Activated T-cell treated with anti-CD3 and anti-CD28 coated beads, Interleukin-2, amount 50 U/mL, for 4 hours (primary cell): ENCODE measurements at regions not wholly inside any gene's neighbourhood (a gene's known extent, or its start where the extent isn't known, plus 50 kb on each side); places are given as distances from the start of the nearest gene placed in this dataset.

ENCODE experiments used
- ATAC-seq, 2 donors: fragments of 200-7000 bp; cut with Tn5 transposase; one replicate each; pipeline ENCODE4 v1.10.0; 2021
- DNase-seq: peaks from one replicate; pipeline ENCODE4 v3.0.0-alpha.2; 2020
- H3K27me3 Mint-ChIP-seq: one replicate; pipeline ENCODE4 v1.8.0; 2021; ENCODE audit warnings: low read depth, mixed read lengths
- H3K36me3 Mint-ChIP-seq: one replicate; pipeline ENCODE4 v1.8.0; 2022; ENCODE audit warnings: mixed read lengths; ENCODE audit not compliant: insufficient read depth
- H3K4me1 Mint-ChIP-seq: one replicate; pipeline ENCODE4 v1.8.0; 2021; ENCODE audit warnings: low read depth, mixed read lengths
- H3K4me3 Mint-ChIP-seq: one replicate; pipeline ENCODE4 v1.8.0; 2021; ENCODE audit warnings: mild to moderate bottlenecking, moderate library complexity, mixed read lengths
- H3K9me3 Mint-ChIP-seq: one replicate; pipeline ENCODE4 v1.8.0; 2021; ENCODE audit warnings: mixed read lengths

DNA sequence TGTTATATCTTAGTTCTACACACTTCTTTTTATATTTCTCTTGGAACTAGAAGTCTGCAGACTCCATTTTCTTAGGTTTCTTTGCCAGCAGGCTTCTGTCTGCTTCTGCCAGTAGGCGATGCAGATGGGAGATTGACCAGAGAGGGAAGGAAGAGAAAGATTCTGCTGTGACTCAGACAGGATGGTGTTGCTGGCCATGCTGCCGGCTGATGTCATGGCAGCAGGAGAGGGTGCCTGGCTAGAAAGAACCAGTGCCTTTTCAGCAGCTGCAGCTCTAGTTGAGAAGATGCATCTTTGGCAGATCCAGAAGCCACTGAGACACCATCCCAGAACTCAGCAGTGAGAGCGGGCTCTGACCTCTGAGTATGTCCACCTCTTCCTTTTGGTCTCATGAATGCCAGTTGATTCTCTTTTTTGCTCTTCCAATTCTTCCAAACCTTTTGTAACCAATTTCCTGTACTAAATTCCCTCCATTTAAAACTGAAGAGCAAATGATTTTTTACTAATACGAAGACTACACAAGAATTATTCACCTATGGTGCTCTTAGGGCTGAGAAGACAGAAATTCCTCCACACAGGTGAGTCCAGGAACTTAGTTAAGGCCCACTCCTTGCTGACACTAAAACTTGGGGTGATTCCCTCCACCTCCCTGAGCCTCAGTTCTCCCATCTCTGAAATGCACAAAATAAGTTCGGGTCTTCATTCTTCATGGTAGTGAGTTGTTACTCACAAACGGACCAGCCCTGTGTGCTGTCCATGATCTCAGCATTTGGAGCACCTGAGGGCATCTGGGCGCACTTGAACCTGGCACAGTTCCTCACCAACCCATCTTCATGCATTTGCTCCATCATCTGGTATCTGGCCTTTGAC, 200.7 kb downstream of the MYCN start:
- peaks cover 2% of the 10 kb centered on the region for H3K27me3 Mint-ChIP-seq
- no peaks in the 10 kb centered on the region for H3K4me1 Mint-ChIP-seq
- H3K4me3 Mint-ChIP-seq, result no peak overlapping the region
- no peak for DNase-seq
- no peak for ATAC-seq
- H3K36me3 Mint-ChIP-seq, result no peaks in the 10 kb centered on the region
- H3K9me3 Mint-ChIP-seq, result no peaks in the 10 kb centered on the region

DNA sequence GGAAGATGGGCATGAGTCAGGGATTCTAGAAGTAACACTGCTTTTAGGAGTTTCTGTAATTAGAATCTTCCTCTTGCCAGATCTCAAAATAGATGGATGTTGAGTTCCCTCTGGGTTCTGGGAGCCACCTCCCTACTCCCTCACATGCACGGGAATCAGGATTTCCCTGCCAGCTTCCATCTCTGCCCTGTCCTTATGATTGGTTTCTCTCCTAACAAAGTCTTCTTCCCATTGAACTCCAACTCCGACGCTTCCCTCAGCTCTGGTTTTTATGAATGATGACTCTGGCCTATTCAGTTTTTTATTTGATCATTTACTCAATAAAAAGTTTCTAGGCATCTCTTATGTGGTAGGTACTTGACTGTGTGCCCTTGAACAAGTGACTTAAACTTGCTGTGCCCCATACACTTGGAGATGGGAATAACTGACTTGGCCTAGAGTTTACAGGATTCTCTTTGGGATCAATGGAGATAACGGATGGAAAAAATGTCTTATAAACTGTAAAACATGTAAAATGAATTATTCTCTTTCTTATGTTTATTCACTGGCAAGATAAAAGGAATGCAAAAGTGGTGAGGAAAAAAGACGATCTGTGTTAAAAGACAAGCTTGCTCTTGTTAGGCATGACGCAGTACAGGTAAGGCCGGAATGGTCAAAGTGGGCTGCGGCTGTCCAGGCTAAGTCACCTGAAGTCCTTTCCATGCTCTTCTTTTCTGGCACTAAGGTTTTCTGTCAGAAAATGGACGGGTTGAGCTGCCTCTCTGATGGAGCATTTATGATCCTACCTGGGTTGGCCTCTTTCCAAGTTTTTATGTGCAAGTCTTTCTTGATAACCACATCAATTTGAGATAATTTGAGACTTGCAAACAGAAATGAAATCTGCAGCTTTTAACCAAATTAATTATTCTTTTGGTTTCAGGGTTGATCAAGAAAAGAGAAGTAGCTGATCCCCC, 199.6 kb downstream of the MYCN start:
- ATAC-seq (no peak), DNase-seq (no peak)
- H3K4me1 Mint-ChIP-seq, result no peaks in the 10 kb centered on the region
- H3K4me3 Mint-ChIP-seq, result no peak overlapping the region
- H3K9me3 Mint-ChIP-seq, result no peaks in the 10 kb centered on the region
- H3K36me3 Mint-ChIP-seq, result no peaks in the 10 kb centered on the region
- peaks cover 2% of the 10 kb centered on the region for H3K27me3 Mint-ChIP-seq

DNA sequence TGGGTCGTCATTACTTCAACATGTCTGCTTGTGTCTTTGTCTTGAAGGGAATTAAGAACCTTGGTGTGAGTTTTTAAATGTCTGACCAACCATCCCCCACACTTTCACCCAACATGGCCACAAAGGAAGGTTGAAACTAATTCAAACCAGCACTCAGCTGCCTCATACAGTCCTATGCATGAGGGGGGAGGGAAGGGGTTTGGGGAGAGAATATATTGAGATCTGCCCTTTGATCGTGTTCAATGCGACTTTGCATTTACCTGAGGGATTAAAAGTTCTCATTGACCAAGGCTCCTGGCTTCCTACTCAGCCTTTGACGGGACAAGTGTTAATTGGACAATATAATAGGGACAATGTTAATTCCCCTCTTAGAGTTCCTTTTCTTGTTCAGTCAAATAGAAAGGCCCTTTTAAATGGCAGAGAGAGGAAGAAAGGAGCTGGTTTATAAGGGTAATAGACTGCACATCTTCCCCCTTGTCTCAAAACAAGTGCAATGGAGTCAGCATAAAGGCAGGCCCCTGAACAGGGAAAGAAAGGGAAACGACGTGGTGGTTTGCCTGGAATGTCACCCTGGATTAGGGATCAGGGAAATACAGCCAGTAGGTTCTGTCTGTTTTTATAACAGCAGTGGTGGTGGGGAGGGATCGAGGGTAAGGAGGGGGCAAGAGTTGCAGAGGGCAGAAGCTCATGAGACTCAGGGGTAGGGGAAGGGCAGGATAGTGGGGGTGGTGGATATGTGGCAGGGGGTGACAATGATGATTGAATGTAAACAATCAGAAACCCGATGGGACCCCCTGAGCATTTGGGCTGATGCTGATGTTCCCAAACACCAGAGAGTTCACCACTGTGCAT, 198.7 kb downstream of the MYCN start:
- Mint-ChIP-seq H3K36me3 (no peaks in the 10 kb centered on the region), H3K9me3 (no peaks in the 10 kb centered on the region), H3K4me1 (no peaks in the 10 kb centered on the region), H3K27me3 (peaks cover 2% of the 10 kb centered on the region), H3K4me3 (no peak overlapping the region)
- DNase-seq (no peak), ATAC-seq (no peak)

DNA sequence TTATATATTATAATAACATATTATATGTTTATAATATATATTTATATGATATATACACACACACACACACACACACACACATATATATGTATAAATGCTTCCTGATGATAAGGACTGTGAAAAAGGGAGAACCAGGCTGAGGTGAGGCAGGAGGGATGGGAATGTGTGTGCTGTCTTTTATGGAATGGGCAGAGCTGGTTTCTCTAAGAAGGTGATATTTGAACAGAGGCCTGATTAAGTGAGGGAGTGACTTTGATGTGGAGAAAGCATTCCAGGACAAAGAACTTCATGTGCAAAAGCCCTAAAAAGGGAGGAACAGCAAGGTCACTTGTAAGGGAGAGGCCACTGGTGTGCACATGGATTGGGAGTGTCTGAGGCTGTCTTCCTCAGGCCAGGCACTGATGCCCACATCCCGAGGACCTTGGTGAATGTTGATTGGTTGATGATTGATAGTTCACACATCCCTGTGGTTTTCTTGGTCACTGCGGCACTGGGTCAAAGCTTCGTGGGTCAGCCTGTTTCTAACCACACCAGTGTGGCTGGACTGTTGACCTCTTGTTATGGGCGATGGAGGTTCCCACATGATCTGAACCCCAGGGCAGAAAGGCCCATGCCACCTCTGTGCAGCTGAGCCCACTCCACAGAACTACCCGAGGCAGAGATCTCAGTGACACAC, 196.9 kb downstream of the MYCN start:
- H3K27me3 Mint-ChIP-seq, result peaks cover 2% of the 10 kb centered on the region
- ATAC-seq (no peak), DNase-seq (no peak)
- no peaks in the 10 kb centered on the region for H3K9me3 Mint-ChIP-seq
- no peak overlapping the region for H3K4me3 Mint-ChIP-seq
- H3K4me1 Mint-ChIP-seq, result no peaks in the 10 kb centered on the region
- H3K36me3 Mint-ChIP-seq, result no peaks in the 10 kb centered on the region

DNA sequence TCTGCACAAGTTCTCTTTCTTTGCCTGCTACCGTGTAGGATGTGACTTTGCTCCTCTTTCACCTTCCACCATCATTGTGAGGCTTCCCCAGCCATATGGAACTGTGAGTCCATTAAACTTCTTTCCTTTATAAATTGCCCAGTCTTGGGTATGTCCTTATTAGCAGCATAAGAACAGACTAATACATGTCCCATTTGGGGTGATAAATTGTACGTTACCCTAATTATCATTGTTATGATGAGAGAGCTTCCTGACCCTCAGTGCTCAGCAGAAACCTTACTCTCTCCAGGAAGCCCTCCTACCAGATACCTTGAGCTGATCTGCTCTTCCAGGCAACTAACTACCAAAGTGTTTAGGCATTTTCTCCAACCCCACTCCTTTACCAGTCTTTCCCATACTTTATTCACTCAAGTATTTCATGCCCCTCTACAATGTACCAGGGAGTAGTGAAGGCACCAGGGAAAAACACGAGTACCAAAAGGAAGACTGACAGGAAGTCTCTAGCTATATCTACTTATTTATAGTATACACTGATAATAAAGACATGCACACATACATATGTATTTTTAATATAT, 196.2 kb downstream of the MYCN start:
- Mint-ChIP-seq H3K27me3 (peaks cover 2% of the 10 kb centered on the region), H3K36me3 (no peaks in the 10 kb centered on the region), H3K9me3 (no peaks in the 10 kb centered on the region), H3K4me3 (no peak overlapping the region), H3K4me1 (no peaks in the 10 kb centered on the region)
- ATAC-seq (no peak), DNase-seq (no peak)

GRCh38 chr2:16135913-16136310, 195.6 kb downstream of the MYCN start:
- Mint-ChIP-seq H3K4me1 (no peaks in the 10 kb centered on the region), H3K9me3 (no peaks in the 10 kb centered on the region), H3K27me3 (peaks cover 2% of the 10 kb centered on the region), H3K36me3 (no peaks in the 10 kb centered on the region), H3K4me3 (no peak overlapping the region)
- DNase-seq, result no peak
- no peak for ATAC-seq

DNA sequence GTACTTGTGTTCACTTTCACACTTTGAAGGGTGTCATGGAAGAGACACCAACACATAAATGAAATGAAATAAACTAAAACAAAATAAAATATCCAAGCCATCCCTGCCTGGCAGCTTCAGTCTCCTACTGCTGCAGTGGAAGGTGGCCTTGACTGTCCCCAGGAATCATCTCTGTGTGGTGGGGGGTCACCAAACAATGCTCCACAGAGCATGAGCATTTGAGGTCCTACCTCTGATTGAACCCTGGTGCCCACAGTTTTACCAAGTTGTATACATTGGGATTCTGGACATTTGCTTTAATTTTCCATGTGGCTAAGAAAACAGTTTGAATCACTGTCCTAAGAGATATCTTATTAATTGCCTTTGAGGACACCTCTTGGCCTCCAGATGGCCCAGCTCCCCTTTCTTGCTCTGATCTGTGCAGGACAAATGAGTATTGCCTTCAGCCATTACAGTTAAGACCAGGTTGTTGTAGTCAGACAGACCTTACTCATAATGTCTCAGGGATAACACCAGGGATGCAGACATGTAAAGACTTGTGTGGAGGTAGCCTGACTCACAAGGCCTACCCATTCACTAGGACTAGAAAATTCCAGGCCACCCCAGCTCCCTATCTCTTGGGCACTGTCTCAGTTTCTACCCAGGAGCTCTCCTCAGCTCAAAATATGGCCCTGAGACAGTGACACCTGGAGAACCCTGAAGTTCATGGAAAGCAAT, 195.0 kb downstream of the MYCN start:
- Mint-ChIP-seq H3K9me3 (no peaks in the 10 kb centered on the region), H3K36me3 (no peaks in the 10 kb centered on the region), H3K4me3 (no peak overlapping the region), H3K27me3 (peaks cover 2% of the 10 kb centered on the region), H3K4me1 (no peaks in the 10 kb centered on the region)
- DNase-seq (no peak), ATAC-seq (no peak)

- no peak for DNase-seq
- no peaks in the 10 kb centered on the region for H3K36me3 Mint-ChIP-seq
- no peak for ATAC-seq
Observed at GRCh38 chr2:16134436-16135165, 194.3 kb downstream of the MYCN start.

DNA sequence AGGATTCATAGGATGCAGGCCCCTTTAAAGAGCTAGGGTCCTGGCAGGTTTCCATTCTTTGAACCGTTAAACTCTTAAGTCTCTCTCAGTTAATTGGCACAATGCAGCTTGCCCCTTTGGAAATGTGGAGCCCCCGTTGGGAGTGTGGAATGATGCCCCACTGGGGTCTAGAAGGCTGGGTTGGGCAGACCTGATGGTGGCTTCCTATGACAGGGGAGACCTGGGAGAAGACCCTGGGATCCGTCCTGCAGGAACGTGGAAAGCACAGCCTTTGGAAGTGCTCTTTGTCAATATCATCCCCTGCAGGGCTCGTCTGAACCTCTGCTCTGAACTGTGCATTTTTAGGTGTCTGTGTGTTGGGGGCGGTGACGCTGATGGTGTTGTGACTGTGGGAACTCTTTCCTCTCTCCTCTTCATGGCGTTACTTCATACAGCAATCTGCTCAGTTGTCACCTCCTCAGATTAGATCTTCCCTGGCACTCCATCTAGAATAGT, 190.6 kb downstream of the MYCN start:
- peaks cover 5% of the 10 kb centered on the region for H3K27me3 Mint-ChIP-seq
- H3K9me3 Mint-ChIP-seq, result no peaks in the 10 kb centered on the region
- H3K36me3 Mint-ChIP-seq, result no peaks in the 10 kb centered on the region
- ATAC-seq (no peak), DNase-seq (no peak)
- no peak overlapping the region for H3K4me3 Mint-ChIP-seq
- H3K4me1 Mint-ChIP-seq, result no peaks in the 10 kb centered on the region

More at GRCh38 chr2:16134436-16135165, 194.3 kb downstream of the MYCN start:
- no peaks in the 10 kb centered on the region for H3K9me3 Mint-ChIP-seq
- peaks cover 2% of the 10 kb centered on the region for H3K27me3 Mint-ChIP-seq
- no peak overlapping the region for H3K4me3 Mint-ChIP-seq
- no peaks in the 10 kb centered on the region for H3K4me1 Mint-ChIP-seq

DNA sequence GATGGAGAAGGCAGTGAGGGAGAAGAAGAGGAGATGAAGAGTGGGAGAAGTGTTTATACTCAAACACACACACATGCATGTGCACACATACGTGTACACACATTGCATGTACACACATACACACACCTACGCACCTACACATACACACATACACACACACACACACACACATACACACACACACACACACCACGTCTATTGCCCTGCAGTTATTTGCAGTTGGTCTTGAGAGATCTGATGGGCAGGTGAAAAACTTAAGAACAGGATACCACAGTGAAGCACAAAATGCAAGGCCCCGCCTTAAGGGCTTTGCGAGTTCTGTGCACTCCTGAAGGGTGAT, 190.2 kb downstream of the MYCN start:
- H3K36me3 Mint-ChIP-seq, result no peaks in the 10 kb centered on the region
- no peaks in the 10 kb centered on the region for H3K9me3 Mint-ChIP-seq
- H3K4me1 Mint-ChIP-seq, result no peaks in the 10 kb centered on the region
- DNase-seq (no peak), ATAC-seq (no peak)
- no peak overlapping the region for H3K4me3 Mint-ChIP-seq
- peaks cover 5% of the 10 kb centered on the region for H3K27me3 Mint-ChIP-seq

- DNase-seq (no peak), ATAC-seq (no peak)
- H3K4me1 Mint-ChIP-seq, result no peaks in the 10 kb centered on the region
- H3K36me3 Mint-ChIP-seq, result no peaks in the 10 kb centered on the region
- H3K9me3 Mint-ChIP-seq, result no peaks in the 10 kb centered on the region
- no peak overlapping the region for H3K4me3 Mint-ChIP-seq
- peaks cover 5% of the 10 kb centered on the region for H3K27me3 Mint-ChIP-seq
Observed at GRCh38 chr2:16129716-16130540, 189.6 kb downstream of the MYCN start.
